WI38 (cell line): ENCODE measurements at regions not wholly inside any gene's neighbourhood (a gene's known extent, or its start where the extent isn't known, plus 50 kb on each side); places are given as distances from the start of the nearest gene placed in this dataset.

Experiments
- H3K4me3 ChIP-seq: 2 replicates; pipeline ENCODE4 v1.5.1; 2011; ENCODE audit warnings: low read depth, mild to moderate bottlenecking, control low read depth, low read length
- TF ChIP-seq, protein P1 (sequence below): IDR thresholded peaks from 2 replicates; pipeline ENCODE4 v1.5.1; 2012; ENCODE audit warnings: low read depth, mild to moderate bottlenecking, control low read depth, low read length

DNA sequence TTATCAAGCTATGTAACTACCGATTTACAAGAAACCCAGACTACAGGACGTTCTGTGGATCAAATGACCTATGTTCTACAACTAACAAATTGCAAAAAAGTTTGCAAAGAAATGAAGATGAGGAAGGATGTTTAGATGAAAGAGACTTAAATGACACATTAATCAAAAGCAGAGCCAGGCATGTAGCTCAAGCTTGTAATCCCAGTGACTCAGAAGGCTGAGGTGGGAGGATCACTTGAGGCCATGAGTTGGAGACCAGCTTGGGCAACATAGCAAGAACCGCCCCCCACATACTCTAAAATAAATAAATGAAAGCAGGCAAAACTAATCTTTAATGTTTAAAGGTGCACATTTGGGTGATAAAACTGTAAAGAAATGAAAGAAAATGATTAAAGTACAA, 331.9 kb downstream of the BTG1 start:
- no peak overlapping the region for H3K4me3 ChIP-seq
- TF ChIP-seq, protein P1, sequence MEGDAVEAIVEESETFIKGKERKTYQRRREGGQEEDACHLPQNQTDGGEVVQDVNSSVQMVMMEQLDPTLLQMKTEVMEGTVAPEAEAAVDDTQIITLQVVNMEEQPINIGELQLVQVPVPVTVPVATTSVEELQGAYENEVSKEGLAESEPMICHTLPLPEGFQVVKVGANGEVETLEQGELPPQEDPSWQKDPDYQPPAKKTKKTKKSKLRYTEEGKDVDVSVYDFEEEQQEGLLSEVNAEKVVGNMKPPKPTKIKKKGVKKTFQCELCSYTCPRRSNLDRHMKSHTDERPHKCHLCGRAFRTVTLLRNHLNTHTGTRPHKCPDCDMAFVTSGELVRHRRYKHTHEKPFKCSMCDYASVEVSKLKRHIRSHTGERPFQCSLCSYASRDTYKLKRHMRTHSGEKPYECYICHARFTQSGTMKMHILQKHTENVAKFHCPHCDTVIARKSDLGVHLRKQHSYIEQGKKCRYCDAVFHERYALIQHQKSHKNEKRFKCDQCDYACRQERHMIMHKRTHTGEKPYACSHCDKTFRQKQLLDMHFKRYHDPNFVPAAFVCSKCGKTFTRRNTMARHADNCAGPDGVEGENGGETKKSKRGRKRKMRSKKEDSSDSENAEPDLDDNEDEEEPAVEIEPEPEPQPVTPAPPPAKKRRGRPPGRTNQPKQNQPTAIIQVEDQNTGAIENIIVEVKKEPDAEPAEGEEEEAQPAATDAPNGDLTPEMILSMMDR = no peak

DNA sequence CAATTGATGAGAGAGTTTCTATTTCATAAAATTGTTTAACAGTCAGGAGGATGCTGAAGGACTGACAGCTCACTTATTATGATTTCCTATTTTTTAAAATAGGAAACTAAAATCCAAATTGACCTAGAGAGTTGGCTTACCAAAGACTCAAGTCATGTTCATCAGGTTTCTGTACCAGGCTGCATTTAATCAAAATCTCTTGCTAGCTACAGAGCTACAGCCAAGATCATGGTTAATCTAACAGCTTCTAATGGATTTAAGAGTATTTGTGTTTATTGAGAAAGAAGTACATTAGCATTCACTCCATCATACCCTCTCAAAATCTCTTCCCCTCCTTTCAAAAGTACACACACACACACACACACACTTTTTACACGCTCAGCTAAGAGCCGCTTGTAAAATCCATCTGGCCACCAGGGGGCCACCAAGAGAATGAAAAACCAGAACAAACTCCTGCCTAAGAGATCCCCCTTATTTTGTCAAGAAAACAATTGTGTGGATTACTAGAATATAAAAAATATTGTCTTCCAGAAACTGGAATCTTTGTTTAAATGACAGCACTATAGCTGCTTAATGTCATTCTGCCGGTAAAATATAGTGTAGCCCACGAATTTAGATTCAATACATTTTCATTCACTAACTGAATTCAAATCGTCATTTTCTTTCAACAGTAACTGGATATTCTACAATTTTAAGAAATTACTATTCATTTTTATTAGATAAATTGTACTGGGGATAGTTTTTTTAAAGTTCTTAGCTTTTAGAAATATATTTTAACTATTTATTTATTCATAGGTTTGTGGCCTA, 334.0 kb downstream of the BTG1 start:
- H3K4me3 ChIP-seq = no peak overlapping the region
- TF ChIP-seq, protein P1 = peak; percentile 72

DNA sequence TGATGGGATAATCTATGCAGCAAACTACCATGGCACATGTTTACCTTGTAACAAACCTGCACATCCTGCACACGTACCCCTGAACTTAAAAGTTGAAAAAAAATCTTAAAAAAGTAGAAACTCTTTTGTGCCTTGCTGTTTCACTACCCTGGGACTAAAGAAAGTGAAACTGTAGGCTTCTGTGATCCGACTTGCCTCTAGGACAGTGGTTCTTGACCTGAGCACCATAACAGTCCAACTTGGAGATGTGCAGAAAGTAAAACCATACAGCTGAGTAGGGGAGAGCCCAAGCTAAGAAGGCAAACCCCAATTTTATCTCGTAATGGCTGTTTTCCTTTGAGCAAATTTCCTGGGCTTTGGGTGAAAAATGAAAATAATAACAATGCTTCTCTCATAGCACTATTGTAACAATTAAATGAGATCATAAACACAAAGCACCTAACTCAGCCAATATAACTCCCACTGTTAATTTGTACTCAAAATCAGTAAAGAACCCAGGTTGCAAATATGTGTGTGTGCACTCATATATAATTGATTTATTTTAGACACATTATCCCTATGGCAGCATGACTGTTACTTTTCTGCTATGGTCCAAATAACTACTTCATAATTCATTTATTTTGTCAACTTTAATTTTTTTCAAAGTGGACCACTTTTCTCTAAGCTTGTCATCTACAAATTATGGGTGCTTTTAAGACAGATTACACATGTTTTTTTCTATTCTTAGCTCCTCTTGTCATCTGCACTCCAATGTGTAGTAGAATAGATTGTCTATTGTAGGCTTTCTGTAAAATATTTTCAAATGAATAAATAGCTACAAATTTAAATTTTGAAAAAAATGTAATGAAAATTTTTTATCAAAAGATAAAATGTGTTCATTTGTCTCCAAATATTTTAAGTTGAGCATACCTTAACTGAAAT, 334.9 kb downstream of the BTG1 start:
- H3K4me3 ChIP-seq = no peak overlapping the region
- TF ChIP-seq, protein P1 = no peak

DNA sequence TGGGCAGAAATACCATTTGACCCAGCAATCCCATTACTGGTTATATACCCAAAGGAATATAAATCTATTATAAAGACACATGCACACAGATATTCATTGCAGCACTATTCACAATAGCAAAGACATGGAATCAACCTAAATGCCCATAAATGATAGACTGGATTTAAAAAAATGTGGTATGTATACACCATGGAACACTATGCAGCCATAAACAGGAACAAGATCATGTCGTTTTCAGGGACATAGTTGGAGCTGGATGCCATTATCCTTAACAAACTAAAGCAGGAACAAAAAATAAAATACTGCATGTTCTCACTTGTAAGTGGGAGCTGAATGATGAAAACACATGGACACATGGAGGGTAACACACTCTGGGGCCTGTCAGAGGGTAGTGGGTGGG, 335.6 kb downstream of the BTG1 start:
- TF ChIP-seq, protein P1 = no peak
- no peak overlapping the region for H3K4me3 ChIP-seq

DNA sequence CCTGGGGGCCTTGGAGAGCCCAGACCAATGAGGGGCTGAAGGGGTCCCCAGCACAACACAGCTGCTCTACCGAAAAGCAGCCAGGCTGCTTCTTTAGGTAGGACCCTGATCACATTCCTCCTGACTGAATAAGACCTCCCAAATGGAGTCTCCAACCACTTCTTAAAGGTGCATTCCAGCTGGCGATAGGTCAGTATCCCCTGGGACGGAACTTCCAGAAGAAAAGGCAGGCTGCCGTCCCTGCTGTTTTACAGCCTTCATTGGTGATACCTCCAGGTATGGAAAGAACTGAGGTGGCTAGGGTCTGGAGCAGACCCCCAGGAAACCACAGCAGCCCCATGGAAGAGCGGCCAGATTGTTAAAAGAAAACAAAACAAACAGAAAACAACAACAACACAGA, 340.6 kb downstream of the BTG1 start:
- H3K4me3 ChIP-seq = no peak overlapping the region
- TF ChIP-seq, protein P1 = no peak

DNA sequence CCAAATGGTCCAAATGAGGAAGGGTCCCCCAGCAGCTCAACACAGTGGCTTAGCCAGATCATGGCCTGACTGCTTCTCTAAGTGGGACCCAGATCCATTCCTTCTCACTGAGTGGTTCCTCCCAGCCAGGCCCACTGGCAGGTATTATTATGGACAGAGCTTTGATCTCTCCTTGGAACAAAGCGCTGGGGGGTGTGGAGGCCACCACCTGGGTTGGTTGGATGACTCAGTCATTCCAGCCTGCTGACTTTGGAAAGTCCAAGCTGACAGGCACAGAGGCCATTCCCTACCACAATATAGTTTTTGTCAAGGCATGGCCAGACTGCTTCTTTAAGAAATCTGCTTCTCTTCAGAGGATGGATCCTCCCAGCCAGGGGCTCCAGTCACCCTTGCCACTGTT, 341.1 kb downstream of the BTG1 start:
- TF ChIP-seq, protein P1 = no peak

DNA sequence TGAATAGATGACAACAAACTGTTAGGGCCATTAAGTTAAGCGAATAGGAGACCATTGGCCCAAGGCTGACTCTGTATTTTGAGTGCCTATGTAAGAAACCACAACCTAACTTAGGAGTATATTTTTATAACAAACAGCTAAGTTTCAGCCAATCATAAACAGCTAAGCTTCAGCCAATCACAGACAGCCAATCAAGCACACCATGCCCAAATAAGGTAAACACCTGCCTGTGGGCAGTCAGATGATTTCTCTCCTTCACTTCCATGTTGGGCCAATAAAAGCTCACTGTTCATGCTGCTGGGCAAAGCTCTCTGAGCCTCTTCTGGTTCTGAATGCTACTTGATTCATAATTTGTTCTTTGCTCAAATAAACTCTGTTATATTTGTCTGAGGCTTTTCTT, 344.6 kb downstream of the BTG1 start:
- no peak overlapping the region for H3K4me3 ChIP-seq
- TF ChIP-seq, protein P1 = no peak

More for the DNA sequence above, 341.1 kb downstream of the BTG1 start:
- H3K4me3 ChIP-seq = no peak overlapping the region
